Brain pericyte (primary cell): ENCODE measurements at regions not wholly inside any gene's neighbourhood (a gene's known extent, or its start where the extent isn't known, plus 50 kb on each side); places are given as distances from the start of the nearest gene placed in this dataset.

ENCODE experiments used
- DNase-seq: peaks from one replicate; pipeline ENCODE4 v3.0.0-alpha.2; 2012; ENCODE audit warnings: low read depth, low spot score

DNA sequence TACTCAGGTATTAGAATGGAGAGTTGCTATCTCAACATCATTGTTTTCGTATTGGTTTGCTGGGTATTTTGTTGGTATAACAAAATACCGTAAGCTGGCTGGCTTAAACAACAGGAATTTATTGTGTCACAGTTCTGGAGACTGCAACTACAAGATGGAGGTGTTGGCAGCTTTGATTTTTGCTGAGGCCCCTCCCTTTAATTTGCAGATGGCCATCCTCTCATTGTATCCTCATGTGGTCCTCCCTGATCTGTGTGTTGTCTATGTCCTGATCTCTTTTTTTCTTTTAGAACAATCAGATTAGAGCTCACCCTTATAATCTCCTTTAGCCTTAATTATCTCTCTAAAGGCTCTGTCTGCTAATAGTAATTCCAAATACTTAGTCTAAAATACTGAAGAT is 299.8 kb upstream of the GOLIM4 start:
- DNase-seq: no peak

DNA sequence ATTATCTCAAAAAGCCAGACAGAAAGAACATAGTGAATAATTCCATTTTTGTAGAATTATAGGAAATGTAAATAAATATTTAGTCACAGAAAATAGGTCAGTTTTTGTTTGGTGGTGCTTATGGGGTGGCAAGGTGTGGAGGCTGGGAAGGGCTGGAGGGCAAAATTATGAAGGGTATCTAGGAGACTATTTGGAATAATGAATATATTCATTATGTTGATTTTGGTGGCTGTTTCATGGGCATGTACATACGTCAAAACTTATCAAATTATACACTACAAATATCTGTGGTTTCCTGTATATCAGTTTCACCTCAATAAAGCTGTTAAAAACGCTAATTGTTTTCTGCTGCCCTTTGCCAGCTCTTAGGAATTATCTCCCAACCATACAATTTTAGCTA is 298.7 kb upstream of the GOLIM4 start:
- no peak for DNase-seq

DNA sequence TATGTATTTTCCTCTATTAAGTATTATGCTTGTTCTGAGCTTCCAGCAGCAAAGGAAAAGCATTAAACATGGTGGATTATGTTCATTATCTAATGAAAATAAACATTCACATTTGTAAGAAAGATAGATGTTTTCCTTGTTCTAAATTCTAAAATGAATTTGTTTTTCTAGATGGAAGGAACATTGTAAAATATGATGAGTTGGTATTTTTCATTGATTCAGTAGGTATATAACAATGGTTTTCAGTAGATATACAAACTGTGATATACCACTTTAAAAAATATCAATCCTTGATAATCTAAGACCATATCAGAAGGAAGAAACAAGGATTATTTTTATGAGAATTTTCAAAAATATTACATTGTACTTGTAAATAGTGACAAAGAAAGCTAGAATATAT is 290.6 kb upstream of the GOLIM4 start:
- DNase-seq: no peak

DNA sequence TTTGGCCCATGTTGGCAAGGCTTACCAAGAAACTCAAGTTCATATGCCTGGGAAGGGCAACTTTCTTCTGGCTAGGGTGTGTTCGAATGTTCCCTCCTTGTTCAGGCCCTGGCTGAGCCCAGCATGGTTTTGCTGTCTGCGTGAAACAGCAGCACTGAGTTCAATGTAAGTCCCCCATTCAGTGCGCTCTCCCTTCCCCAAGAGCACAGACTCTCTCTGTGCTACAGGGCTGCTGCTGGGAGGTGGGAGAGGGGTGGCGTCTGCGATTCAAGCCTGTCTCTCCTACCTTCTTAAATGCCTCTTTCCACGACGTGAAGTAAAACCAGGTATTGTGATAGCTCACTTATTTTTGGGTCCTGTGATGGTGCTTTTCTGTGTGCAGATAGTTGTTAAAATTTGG is 289.3 kb upstream of the GOLIM4 start:
- no peak for DNase-seq

DNA sequence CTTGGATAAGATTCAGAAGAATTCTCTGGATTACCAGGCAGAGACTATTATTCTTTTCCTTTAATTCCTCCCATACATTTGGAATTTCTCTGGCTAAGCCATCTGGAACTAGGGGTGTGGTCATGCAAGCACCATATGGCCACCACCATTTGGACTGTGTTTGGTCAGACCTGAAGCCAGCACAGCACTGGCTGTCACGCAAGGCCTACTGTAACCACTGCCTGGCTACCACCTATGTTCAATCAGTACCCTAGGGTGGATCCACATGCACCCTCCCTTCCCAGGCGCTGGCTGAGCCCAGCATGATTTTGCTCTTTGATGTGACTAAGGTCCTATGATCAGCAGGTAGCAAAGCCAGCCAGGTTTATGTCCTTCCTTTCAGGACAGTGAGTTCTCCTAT is 287.8 kb upstream of the GOLIM4 start:
- no peak for DNase-seq

DNA sequence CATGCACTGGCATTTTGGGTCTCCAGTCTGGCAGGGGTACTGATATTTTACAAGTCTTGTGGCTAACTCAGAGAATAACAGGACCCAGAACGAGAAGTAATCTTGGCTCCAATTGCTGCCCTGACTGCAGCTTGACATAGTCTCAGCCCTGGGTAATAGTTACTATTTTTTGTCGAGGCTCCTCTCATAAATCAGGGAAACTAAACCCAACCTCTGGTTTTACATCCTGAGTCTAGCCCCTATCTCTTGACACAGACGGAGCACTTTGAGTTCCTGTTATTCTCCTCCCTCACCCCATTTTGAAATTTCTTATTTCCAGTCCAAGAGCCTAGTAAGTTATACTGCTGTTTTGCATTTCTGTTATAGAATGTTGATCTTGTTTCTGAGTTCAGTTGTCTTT is 276.1 kb upstream of the GOLIM4 start:
- no peak for DNase-seq

DNA sequence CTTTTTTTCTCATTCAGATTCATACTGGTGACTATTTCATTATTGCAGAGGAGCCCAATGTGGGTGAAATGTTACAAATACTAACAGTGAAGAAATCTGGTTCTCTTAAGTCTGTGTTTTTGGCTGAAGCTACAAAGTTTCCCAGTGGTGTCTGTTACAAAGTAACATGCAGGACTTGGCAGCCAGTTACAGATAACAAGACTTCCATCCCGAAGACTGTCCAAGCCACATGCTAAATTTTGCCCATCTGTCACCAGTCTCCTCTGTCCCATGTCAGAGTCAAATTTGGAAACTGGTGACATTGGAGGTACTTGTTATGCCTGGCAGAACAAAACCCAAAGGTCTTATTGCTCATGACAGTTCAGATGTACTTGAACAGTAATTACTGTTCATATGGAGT is 269.2 kb upstream of the GOLIM4 start:
- DNase-seq: no peak

DNA sequence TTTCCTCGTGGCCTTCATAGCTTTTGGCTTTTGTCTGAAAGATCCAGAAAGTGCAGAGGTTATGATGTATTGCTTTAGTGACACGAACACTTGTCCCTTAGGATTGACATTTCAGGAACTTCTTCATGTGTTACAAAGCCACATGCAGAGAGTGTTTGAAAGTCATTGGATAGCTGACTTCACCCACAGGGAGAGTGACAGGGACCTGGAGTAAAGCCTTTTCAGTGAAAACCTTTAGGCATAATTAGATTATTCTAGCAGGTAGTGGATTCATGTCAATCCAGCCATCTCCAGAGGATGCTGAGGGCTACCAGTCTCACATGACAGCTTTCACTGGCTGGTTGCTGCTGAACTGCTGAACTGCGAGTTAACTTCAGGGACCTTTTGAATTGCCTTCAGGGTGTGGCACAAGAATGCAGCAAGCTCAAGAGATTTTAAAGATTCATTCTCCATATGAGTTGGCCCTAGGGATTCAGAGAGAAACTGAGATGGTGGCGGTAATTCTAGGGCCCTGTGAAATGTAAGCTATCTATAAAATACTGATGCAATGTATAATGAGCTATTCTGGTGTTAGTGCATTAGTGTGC is 267.0 kb upstream of the GOLIM4 start:
- DNase-seq: no peak

DNA sequence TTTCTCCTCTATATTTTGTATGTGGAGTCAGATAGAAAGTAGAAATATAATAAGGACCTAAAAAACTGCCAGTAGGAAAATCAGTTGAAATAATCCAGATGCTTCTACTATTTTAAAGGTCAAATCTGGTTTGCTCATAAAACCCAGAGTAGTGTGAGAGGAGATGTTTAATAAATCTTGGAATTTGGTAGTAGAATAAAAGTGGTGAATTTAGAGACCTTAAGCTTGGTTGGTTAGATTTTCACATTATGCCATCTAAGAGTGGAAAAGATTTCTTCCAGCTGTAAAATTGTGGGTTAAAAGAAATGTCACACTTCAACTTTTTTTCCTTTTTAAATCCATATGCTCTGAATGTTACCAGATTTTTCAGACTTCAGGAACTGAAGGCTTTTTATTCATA is 266.4 kb upstream of the GOLIM4 start:
- DNase-seq: no peak

DNA sequence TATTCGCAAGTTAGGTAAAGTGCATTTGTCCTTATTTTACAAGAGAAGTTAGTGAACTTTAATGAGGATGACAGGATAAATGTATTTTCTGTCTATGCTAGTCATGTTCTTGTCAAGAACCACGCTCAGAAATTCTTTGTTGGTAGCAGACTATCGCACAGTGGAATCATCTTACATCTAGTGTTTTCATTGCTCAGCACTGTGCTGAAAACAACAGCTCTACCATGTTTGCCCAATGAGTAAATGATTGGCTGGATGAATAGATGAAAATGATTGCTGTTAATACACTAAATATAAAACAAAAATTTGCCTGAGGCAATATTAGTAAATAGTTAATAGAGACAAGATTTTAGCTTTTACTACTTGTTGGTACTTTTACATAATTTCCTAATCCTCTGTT is 265.3 kb upstream of the GOLIM4 start:
- no peak for DNase-seq

DNA sequence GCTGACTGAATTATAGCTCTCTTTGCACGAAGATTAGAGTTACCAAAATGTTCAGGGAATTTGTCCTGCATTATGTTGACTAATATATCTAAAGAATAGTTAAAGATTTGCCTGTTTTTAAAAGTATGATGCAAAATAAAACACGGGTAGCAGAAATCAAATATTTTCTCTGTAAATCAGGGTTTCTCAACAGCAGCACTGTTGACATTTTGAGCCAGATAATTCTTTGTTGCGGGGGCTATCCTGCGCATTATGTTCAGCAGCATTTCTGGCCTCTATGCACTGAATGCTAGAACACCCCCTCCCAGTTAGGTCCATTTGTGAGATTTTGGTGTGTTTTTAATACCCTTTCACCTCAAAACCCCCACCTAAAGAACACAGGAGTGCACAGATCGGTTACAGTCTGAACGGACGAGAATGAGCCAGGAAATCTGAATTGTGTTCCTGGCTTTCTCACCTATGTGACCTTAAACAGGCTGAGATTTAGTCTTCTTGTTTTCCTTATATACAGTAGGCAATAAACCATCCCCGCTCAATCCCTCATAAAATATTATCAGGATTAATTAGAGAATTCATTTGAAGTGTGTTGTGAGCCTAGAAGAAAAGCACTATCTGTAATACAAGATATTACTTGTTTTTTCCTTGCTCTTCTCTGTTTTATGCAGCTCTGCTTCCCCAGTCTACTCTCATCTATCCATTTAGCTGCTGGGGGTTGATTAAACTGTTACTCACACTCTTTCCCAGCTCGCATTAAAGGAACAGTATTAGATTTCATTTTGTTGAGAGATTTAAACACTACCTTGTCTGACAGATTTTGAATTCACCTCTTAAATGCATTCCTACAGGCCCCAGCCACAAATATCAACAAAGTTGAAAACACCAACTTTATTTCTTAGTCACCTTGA is 247.5 kb upstream of the GOLIM4 start:
- DNase-seq: no peak

DNA sequence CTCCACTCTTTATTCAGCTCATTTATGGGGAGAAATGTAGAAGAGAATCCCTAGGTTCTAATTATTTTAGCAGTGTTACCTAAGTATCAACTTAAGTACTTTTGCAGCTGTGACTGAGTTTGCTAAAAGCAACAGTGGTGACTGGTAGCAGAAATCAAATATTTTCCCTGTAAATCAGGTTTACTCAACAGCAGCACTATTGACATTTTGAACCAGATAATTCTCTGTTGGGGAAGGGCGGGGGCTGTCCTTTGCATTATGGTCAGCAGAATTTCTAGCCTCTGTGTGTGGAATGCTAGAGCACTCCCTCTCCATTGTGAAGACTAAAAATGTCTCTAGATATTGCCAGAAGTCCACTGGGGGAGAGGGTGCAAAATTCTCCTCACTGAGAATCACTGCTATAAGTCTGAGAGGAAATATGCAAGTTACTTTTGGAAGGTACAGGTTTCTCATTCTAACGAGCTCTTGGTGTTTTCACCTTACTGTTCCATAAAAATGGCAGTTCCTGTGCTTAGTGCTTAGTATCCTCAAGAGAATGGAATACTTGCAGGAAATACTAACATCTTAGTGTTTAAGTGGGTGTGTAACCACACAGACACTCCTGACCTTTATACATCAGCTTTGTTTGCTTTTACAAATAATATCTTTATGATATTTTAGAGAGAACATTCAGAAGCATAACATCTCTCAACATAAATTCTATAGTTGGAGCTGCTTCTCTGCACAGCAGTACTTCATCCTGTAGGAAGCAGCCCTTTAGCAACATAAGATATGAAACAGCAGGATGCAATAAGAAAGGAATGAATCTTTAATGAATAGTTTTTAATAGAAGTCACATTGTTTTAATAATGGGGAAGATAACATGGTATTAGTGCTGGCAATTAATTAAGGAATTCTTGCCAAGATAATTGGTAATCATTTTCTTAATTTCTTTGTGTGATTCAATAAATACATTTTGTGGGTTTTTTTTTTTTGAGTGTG is 246.5 kb upstream of the GOLIM4 start:
- no peak for DNase-seq

DNA sequence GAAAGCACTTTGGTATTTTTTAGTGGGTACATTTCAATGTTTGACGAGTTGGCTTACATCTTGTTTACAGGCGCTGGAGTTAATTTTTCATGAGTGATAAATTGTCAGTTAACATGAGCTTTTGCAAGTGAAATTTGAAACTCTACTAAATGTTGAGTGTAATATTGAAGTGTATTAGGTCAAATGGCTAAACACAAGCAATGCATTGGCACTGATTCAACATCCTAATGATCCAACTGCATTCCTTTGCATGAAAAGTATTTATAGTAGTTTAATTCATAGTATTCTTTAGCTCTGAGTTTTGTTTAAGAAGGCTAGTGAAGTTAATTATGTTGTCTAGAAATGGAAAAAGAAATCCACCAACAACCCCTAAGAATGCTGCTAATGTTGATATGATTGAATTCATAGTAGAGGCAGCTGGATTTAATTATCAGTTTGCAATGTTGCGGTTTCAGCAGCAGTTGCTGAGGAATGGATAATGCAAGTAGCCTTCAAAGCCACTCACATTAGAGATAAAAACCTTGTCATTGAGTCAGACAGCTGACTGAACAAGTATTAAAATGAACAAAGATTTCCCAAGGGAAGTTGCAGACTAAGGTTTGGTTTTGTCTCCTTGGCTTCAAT is 245.6 kb upstream of the GOLIM4 start:
- DNase-seq: no peak

DNA sequence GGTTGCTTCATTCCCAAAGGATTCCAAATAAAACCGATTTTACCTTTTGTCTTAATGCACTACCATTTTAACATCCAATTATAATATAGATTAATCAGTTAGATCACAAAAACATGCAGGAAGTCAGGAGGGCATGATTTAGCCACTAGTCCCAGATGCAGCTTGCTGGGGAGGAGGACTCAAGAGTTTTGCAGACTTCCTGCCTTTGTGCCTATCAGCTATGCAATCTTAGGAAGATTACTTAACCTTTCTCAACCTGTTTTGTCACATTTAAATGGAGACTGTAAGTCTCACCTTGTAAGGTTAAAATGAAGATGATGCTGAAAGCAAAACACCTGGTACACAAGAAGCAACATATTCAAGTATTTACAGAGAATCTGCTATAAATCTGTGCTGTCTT is 242.4 kb upstream of the GOLIM4 start:
- DNase-seq: no peak

DNA sequence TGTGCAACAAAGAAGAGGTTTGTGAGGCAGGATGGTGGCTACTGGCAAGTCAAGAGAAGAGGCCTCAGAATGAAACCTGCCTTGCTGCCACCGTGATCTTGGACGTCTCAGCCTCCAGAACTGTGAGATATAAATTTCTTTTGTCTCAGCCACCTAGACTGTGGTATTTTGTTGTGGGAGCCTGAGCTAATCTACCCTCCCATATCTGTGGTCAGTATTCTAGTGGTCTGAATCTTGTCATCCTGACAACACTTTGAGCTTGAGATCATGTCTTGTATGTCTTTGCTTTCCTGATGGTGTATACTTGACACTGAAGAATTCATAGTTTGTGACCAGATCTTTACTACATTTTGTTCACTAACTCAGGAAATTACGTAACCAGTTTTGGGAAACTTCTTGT is 240.6 kb upstream of the GOLIM4 start:
- no peak for DNase-seq

DNA sequence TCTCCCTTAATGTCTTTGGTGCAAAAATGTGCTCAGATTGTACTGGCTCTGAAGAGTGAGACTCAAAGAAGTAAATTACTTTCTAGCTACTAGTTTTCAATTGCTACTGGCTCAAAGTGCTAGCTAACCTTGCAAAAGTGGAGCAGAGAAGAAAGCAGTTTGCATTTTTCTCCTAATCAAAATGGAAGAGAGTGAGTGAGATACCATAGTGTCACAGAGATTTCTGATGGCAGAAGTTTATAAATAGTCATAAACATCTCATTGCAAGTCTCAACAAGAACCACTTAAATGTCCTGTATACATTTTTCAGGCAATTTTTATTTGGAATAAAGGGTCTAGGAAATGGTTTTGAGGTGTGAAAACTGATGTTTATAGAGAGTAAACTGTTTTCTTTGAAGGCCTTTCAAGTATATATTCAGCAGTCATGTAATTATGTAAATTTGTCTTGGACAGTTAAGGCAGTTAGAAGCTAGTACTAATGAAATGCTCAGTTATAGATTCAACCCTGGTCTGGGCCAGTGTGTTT is 237.7 kb upstream of the GOLIM4 start:
- no peak for DNase-seq

DNA sequence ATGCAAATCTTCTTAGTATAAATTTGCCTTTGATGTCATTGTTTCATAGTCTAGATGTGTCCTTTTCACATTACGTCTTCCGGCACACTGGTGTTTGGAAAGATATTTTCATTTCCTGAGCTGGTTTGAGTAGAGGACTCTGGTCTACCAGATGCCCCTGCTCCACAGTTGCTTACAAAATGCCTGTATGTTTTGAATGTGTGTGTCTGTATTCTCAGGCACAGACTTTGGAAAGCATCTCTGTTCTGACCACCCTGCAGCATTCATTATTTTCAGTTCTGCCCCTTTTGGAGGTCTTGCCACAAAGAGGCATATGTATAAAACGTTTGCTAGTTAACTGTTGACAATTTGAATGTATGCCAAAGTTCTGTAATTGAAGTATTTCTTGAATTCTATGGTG is 236.0 kb upstream of the GOLIM4 start:
- no peak for DNase-seq

DNA sequence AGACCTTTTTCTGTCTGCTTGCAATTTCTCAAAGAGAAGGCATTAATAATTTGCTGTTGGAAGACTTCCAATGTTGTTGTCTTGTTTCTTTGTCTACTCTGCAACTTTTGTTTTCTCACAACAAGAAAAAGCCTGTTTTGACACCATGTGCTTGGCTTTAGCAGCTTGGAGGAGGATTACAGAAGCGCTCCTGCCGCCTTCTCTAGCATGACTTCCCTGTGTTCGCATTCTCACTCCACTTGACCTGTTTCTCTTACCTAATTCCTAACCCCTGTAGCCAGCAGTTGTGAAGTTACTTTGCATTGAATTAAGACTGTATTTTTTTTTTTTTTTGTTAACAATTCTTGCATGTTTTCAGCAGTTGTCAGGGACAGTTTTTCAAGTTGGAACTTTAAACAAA is 235.3 kb upstream of the GOLIM4 start:
- DNase-seq: no peak

DNA sequence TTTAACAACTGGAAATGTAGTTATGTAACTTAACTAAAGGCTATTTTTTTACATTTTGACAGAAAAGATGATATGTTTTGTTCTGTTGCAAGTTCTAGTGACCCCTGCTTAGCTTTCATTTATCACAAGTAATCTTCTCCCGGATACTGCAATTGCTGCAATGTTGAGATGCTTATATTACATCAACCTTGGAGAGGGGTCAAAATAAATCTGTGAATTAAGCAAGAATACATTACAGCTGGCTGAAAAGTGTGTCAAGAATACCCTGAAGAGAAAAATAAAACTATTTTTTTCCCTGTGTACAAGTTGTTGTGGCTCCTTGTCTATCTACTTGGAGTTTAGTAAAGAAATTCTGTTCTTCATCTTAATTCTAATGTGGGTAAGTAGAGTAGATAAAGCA is 232.1 kb upstream of the GOLIM4 start:
- DNase-seq: no peak

DNA sequence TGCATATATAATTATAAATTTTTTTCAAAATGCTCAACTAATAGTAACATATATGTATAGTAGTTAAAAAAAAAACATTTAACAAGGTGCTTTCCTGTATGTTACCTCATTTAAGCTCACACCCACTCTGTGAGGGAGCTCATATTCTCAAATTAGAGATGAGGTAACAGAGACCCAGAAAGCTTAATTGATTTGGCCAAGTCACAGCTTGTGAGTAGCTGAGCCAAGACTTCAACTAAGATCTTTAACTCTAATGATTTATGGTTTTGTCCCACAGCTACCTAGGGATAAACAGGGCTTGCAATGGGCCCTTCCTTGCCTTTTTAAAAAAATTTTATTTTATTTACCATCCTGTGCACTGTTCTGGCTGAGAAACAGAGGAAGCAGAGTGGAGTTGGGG is 230.0 kb upstream of the GOLIM4 start:
- no peak for DNase-seq

DNA sequence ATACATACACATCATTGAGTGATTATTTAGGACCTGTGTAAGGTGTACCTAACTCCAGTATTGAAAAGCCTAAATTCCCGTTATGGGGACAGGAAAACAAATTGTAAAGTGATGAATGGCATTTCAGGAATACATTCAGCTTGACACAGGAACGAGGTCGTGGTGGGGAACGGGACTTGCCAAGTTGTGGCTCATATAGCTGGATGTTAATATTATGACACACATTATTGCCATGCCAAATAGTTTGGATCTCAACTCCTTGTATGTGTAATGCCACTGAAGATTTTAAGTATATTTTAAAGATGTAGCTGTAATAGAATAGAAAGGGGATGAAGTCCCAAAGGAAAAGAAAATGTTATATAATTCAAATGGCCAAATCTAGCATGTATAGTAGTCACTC is 227.2 kb upstream of the GOLIM4 start:
- no peak for DNase-seq

DNA sequence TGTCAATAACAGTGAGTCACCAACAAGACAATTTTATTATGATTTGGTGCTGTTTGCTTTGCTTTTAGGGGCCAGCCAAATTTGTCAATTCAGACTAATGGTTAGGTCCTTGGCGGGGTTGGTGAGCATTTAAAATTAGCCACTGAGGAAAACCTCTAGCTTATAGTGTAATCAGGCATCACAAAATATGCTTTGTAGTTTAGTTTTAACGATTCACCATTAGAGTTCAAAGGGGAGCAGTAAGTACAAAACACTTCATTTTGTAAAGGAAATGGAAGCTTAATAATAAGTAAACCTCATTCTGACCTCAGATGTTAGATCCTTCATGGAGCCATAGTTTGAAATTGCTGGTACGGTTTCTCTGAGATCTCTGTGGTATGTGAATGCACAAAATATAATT is 218.4 kb upstream of the GOLIM4 start:
- DNase-seq: no peak
